H1 (cell line): ENCODE measurements at regions not wholly inside any gene's neighbourhood (a gene's known extent, or its start where the extent isn't known, plus 50 kb on each side); places are given as distances from the start of the nearest gene placed in this dataset.

Source experiments
- CTCF ChIA-PET: fragments of 300-600 bp; sonication (Branson Sonifier 250); formaldehyde crosslinking; loops from one replicate; lab custom pipeline; 2021; ENCODE audit not compliant: partially characterized antibody; lab: Charles Lee
- POLR2A ChIA-PET: fragments of 300-600 bp; sonication (Branson Sonifier 250); formaldehyde crosslinking; loops from one replicate; lab custom pipeline; 2021; ENCODE audit warnings: inconsistent platforms; ENCODE audit not compliant: partially characterized antibody; lab: Charles Lee
- DNase-seq, 2 experiments: peaks; one replicate each; pipeline versions ENCODE4 v3.0.0 to v3.0.0-alpha.2; 2010 to 2022; ENCODE audit warnings: low spot score in 2 of 2, low read depth in 1 of 2, mixed read lengths in 1 of 2
- FAIRE-seq: peaks from 2 replicates; lab custom pipeline; 2011; peaks lifted over from hg19 to GRCh38; lab: Jason Lieb, UNC
- H2AFZ ChIP-seq: 2 replicates; pipeline ENCODE4 v1.8.1; 2012; ENCODE audit warnings: low read length, inconsistent platforms
- H2AK5ac ChIP-seq: 2 replicates; pipeline ENCODE4 v1.6.1; 2013; ENCODE audit warnings: low read depth, low read length
- H2BK120ac ChIP-seq: replicated peaks from 2 replicates; pipeline ENCODE3; 2013; ENCODE audit warnings: low read depth, low read length, inconsistent platforms
- H2BK12ac ChIP-seq: 2 replicates; pipeline ENCODE4 v1.6.1; 2013; ENCODE audit warnings: low read depth, low read length
- H2BK15ac ChIP-seq: 2 replicates; pipeline ENCODE4 v1.6.1; 2013; ENCODE audit warnings: low read length
- H2BK20ac ChIP-seq: 2 replicates; pipeline ENCODE4 v1.6.1; 2013; ENCODE audit warnings: low read length
- H2BK5ac ChIP-seq: 2 replicates; pipeline ENCODE4 v1.6.1; 2013; ENCODE audit warnings: low read depth, low read length
- H3K14ac ChIP-seq: 2 replicates; pipeline ENCODE4 v1.6.1; 2013; ENCODE audit warnings: inconsistent platforms; ENCODE audit not compliant: insufficient read length
- H3K18ac ChIP-seq: 2 replicates; pipeline ENCODE4 v1.6.1; 2013; ENCODE audit warnings: low read length; ENCODE audit errors: extremely low read depth
- H3K23ac ChIP-seq: 2 replicates; pipeline ENCODE4 v1.6.1; 2013; ENCODE audit warnings: inconsistent platforms; ENCODE audit not compliant: insufficient read length
- H3K23me2 ChIP-seq: 2 replicates; pipeline ENCODE4 v1.6.1; 2013; ENCODE audit warnings: low read depth, low read length
- H3K27ac ChIP-seq: 2 replicates; pipeline ENCODE4 v1.6.1; 2011; ENCODE audit warnings: low read depth, low read length, inconsistent platforms
- H3K27me3 ChIP-seq, 4 experiments: replicated peaks in 1 of 4; 1 replicate in 1 of 4; 2 replicates in 3 of 4; pipeline versions ENCODE4 v1.6.1 to v1.8.1; 2011 to 2013; ENCODE audit warnings: low read length in 3 of 4, mild to moderate bottlenecking in 3 of 4, inconsistent platforms in 2 of 4, mixed read lengths in 2 of 4, moderate library complexity in 1 of 4; ENCODE audit not compliant: control insufficient read depth in 3 of 4, insufficient read depth in 3 of 4; ENCODE audit errors: extremely low read depth in 1 of 4
- H3K36me3 ChIP-seq, 4 experiments: 2 replicates each; pipeline versions ENCODE4 v1.6.1 to v1.8.1; 2011 to 2013; ENCODE audit warnings: mild to moderate bottlenecking in 4 of 4, low read length in 3 of 4, moderate library complexity in 2 of 4, control low read depth in 1 of 4, inconsistent platforms in 1 of 4; ENCODE audit not compliant: insufficient read depth in 4 of 4, control insufficient read depth in 2 of 4
- H3K4ac ChIP-seq: replicated peaks from 2 replicates; pipeline ENCODE3; 2013; ENCODE audit warnings: low read length, low read depth, mixed read lengths, inconsistent platforms; ENCODE audit not compliant: insufficient read length
- H3K4me1 ChIP-seq, 4 experiments: replicated peaks in 1 of 4; 1 replicate in 1 of 4; 2 replicates in 3 of 4; pipeline versions ENCODE4 v1.6.1 to v1.8.1; 2011 to 2013; ENCODE audit warnings: low read length in 3 of 4, inconsistent platforms in 2 of 4, mixed read lengths in 1 of 4; ENCODE audit not compliant: insufficient read depth in 4 of 4, control insufficient read depth in 3 of 4
- H3K4me2 ChIP-seq, 2 experiments: 2 replicates each; pipeline versions ENCODE4 v1.6.1 to v1.8.1; 2011 to 2013; ENCODE audit warnings: low read depth in 2 of 2, low read length in 2 of 2, control low read depth in 1 of 2, inconsistent platforms in 1 of 2, mild to moderate bottlenecking in 1 of 2; ENCODE audit not compliant: insufficient read depth in 1 of 2
- H3K4me3 ChIP-seq, 4 experiments: fragments of 200-600, 300-600 bp in 1 of 4; sonication (generic), shearing (Covaris generic), sonication (Bioruptor Twin) in 1 of 4; 2 replicates each; pipeline versions ENCODE4 v1.5.1 to v1.8.1; 2011 to 2016; ENCODE audit warnings: low read length in 4 of 4, low read depth in 3 of 4, control low read depth in 2 of 4, inconsistent platforms in 2 of 4, mild to moderate bottlenecking in 2 of 4, mixed read lengths in 1 of 4, moderate library complexity in 1 of 4; ENCODE audit not compliant: insufficient read depth in 2 of 4; ENCODE audit errors: extremely low read depth in 1 of 4
- H3K56ac ChIP-seq: replicated peaks from 2 replicates; pipeline ENCODE3; 2013; ENCODE audit warnings: low read depth, mild to moderate bottlenecking, mixed read lengths, low read length, inconsistent platforms; ENCODE audit not compliant: insufficient read length
- H3K79me1 ChIP-seq: 2 replicates; pipeline ENCODE4 v1.6.1; 2013; ENCODE audit warnings: low read depth, low read length, control low read depth
- H3K79me2 ChIP-seq, 2 experiments: 2 replicates each; pipeline versions ENCODE4 v1.6.1 to v1.8.1; 2012 to 2013; ENCODE audit warnings: low read length in 2 of 2, mild to moderate bottlenecking in 2 of 2, inconsistent platforms in 1 of 2; ENCODE audit not compliant: insufficient read depth in 2 of 2, control insufficient read depth in 1 of 2
- H3K9ac ChIP-seq, 4 experiments: replicated peaks in 1 of 4; 1 replicate in 1 of 4; 2 replicates in 3 of 4; pipeline versions ENCODE4 v1.6.1 to v1.8.1; 2011 to 2013; ENCODE audit warnings: low read depth in 3 of 4, low read length in 3 of 4, control low read depth in 2 of 4, mild to moderate bottlenecking in 2 of 4, moderate library complexity in 2 of 4, inconsistent platforms in 1 of 4; ENCODE audit errors: extremely low read depth in 1 of 4
- H3K9me3 ChIP-seq, 2 experiments: 2 replicates each; pipeline versions ENCODE4 v1.6.1 to v1.8.1; 2012 to 2013; ENCODE audit warnings: mild to moderate bottlenecking in 2 of 2, moderate library complexity in 2 of 2, control low read depth in 1 of 2, inconsistent platforms in 1 of 2, low read depth in 1 of 2, low read length in 1 of 2, mixed read lengths in 1 of 2; ENCODE audit not compliant: insufficient read depth in 2 of 2
- H4K20me1 ChIP-seq, 2 experiments: replicated peaks in 1 of 2; 2 replicates each; pipeline versions ENCODE3 to v1.8.1; 2011 to 2013; ENCODE audit warnings: inconsistent platforms in 2 of 2, low read length in 2 of 2, mild to moderate bottlenecking in 1 of 2; ENCODE audit not compliant: insufficient read depth in 2 of 2, control insufficient read depth in 1 of 2
- H4K5ac ChIP-seq: 2 replicates; pipeline ENCODE4 v1.6.1; 2013; ENCODE audit warnings: low read length, low read depth, mixed read lengths, inconsistent platforms; ENCODE audit not compliant: insufficient read length
- H4K8ac ChIP-seq: 2 replicates; pipeline ENCODE4 v1.8.0; 2013; ENCODE audit warnings: mild to moderate bottlenecking, moderate library complexity, low read length, inconsistent platforms; ENCODE audit not compliant: insufficient read depth; ENCODE audit errors: extremely low read depth
- H4K91ac ChIP-seq: replicated peaks from 2 replicates; pipeline ENCODE3; 2013; ENCODE audit warnings: low read length, mixed read lengths, inconsistent platforms; ENCODE audit not compliant: insufficient read length
- E2F6 ChIP-seq: IDR thresholded peaks from 2 replicates; pipeline ENCODE4 v1.6.1; 2012; ENCODE audit warnings: inconsistent platforms
- EGR1 ChIP-seq: IDR thresholded peaks from 2 replicates; pipeline ENCODE4 v1.6.1; 2011; ENCODE audit warnings: low read depth, low read length, borderline replicate concordance
- GTF2F1 ChIP-seq: IDR thresholded peaks from 2 replicates; pipeline ENCODE4 v1.6.1; 2012; ENCODE audit warnings: low read depth, low read length, improper control_type of control experiment, borderline replicate concordance
- KDM5A ChIP-seq: fragments of 200-600 bp; IDR thresholded peaks from 2 replicates; pipeline ENCODE4 v1.7.1; 2012; ENCODE audit warnings: mild to moderate bottlenecking, low read length, inconsistent platforms, mixed read lengths
- NRF1 ChIP-seq: IDR thresholded peaks from 2 replicates; pipeline ENCODE4 v1.6.1; 2011; ENCODE audit warnings: mild to moderate bottlenecking, low read depth, low read length, improper control_type of control experiment
- RAD21 ChIP-seq, 2 experiments: IDR thresholded peaks in 1 of 2; conservative IDR thresholded peaks in 1 of 2; 2 replicates each; pipeline ENCODE4 v1.6.1; 2011; ENCODE audit warnings: low read depth in 2 of 2, low read length in 2 of 2, improper control_type of control experiment in 1 of 2, inconsistent platforms in 1 of 2, mild to moderate bottlenecking in 1 of 2, moderate library complexity in 1 of 2
- RNF2 ChIP-seq: fragments of 200-900, 300-1000 bp; sonication (generic); IDR thresholded peaks from 2 replicates; pipeline ENCODE4 v1.7.1; 2016; ENCODE audit warnings: borderline replicate concordance, low read depth, mild to moderate bottlenecking, antibody characterized with exemption, low read length; ENCODE audit not compliant: poor library complexity, severe bottlenecking; ENCODE audit errors: missing control alignments
- WGBS, 2 experiments: shearing (Covaris generic) in 1 of 2; methylation state at CpG; one replicate each; pipeline versions ENCODE4 v1.1.6 to v1.1.7; 2013 to 2015; ENCODE audit warnings: low lambda C conversion rate in 2 of 2, mixed read lengths in 2 of 2, inconsistent platforms in 1 of 2, low coverage in 1 of 2, missing lambda C conversion rate in 1 of 2; ENCODE audit not compliant: insufficient replicate concordance in 2 of 2, insufficient coverage in 1 of 2, insufficient read length in 1 of 2; ENCODE audit errors: extremely low coverage in 1 of 2, missing lambda C conversion rate in 1 of 2; 5-methylcytosine and 5-hydroxymethylcytosine counted together
- TF ChIP-seq, protein P1 (sequence below): IDR thresholded peaks from 2 replicates; pipeline ENCODE4 v1.6.1; 2011; ENCODE audit warnings: low read length, improper control_type of control experiment
- TF ChIP-seq, protein P2 (sequence below), 3 experiments: IDR thresholded peaks; 1 replicate in 2 of 3; 2 replicates in 1 of 3; pipeline versions ENCODE4 v1.5.1 to v1.6.1; 2011; ENCODE audit warnings: low read length in 3 of 3, mild to moderate bottlenecking in 3 of 3, inconsistent platforms in 2 of 3, low read depth in 1 of 3, moderate library complexity in 1 of 3; ENCODE audit not compliant: insufficient read depth in 1 of 3; ENCODE audit errors: control extremely low read depth in 1 of 3

DNA sequence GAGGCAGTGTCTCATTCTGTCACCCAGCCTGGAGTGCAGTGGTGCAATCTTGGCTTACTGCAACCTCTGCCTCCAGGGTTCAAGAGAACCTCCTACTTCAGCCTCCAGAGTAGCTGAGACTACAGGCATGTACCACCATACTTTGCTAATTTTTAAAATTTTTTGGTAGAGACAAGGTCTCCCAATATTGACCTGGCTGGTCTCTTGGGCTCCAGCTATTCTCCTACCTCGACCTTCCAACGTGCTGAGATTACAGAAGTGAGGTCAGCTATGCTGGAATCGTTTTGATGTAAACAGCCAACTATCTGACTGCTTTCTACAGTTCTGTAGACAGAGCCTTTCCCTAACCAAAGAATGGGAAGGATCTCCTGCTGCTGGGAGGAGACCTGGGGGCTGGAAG is 375.8 kb downstream of the GATA3 start:
- TF ChIP-seq RAD21 (IDR thresholded peaks at IDR 0.05 in 1 of 2, conservative IDR thresholded peaks at IDR 0.05 in 1 of 2; ENCODE audit: low read depth in 2 of 2, low read length in 2 of 2) (no peak), GTF2F1 (no peak), NRF1 (no peak), E2F6 (no peak), EGR1 (no peak), RNF2 (no peak), KDM5A (no peak)
- TF ChIP-seq, protein P1, sequence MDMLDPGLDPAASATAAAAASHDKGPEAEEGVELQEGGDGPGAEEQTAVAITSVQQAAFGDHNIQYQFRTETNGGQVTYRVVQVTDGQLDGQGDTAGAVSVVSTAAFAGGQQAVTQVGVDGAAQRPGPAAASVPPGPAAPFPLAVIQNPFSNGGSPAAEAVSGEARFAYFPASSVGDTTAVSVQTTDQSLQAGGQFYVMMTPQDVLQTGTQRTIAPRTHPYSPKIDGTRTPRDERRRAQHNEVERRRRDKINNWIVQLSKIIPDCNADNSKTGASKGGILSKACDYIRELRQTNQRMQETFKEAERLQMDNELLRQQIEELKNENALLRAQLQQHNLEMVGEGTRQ = no peak
- TF ChIP-seq, protein P2, sequence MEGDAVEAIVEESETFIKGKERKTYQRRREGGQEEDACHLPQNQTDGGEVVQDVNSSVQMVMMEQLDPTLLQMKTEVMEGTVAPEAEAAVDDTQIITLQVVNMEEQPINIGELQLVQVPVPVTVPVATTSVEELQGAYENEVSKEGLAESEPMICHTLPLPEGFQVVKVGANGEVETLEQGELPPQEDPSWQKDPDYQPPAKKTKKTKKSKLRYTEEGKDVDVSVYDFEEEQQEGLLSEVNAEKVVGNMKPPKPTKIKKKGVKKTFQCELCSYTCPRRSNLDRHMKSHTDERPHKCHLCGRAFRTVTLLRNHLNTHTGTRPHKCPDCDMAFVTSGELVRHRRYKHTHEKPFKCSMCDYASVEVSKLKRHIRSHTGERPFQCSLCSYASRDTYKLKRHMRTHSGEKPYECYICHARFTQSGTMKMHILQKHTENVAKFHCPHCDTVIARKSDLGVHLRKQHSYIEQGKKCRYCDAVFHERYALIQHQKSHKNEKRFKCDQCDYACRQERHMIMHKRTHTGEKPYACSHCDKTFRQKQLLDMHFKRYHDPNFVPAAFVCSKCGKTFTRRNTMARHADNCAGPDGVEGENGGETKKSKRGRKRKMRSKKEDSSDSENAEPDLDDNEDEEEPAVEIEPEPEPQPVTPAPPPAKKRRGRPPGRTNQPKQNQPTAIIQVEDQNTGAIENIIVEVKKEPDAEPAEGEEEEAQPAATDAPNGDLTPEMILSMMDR (IDR thresholded peaks at IDR 0.05; ENCODE audit: control extremely low read depth in 1 of 3, insufficient read depth in 1 of 3, low read depth in 1 of 3, low read length in 3 of 3) = no peak
- Histone ChIP-seq H3K4ac (no peak overlapping the region), H2AK5ac (no peak overlapping the region), H3K4me3 (no peak overlapping the region), H2BK5ac (no peak overlapping the region), H2BK120ac (no peak overlapping the region), H4K8ac (no peak overlapping the region), H2BK20ac (no peak overlapping the region), H3K27ac (no peak overlapping the region), H4K5ac (no peak overlapping the region), H3K14ac (no peak overlapping the region), H2BK15ac (no peak overlapping the region), H3K79me1 (no peaks in the 10 kb centered on the region), H3K27me3 (no peaks in the 10 kb centered on the region), H3K18ac (no peak overlapping the region), H3K23me2 (no peaks in the 10 kb centered on the region), H3K9me3 (no peaks in the 10 kb centered on the region), H2BK12ac (no peak overlapping the region), H2AFZ (no peak overlapping the region), H3K36me3 (no peaks in the 10 kb centered on the region), H4K20me1 (no peaks in the 10 kb centered on the region), H4K91ac (no peak overlapping the region), H3K23ac (no peak overlapping the region), H3K4me1 (peaks cover 0 to 4% (median 3%) of the 10 kb centered on the region in 4 experiments; a peak in 3 of 7 replicates), H3K56ac (no peak overlapping the region), H3K9ac (no peak overlapping the region), H3K4me2 (no peak overlapping the region), H3K79me2 (no peaks in the 10 kb centered on the region)
- ChIA-PET CTCF (interaction anchor here (0.6 to 6.5 kb wide), 2 partner anchors 14 to 176 kb away, joined by 3 to 55 read pairs; no protein-coding TSS in a partner anchor), POLR2A (no interaction called here)
- DNase-seq (no peak), FAIRE-seq (no peak)
- 93% methylated on average over 3 of the region's 3 CpGs; no CpG with 5 or more reads in 1 of the 2 experiments for WGBS, 2 experiments
